Kidney (tissue), 13 donors: ENCODE measurements at regions not wholly inside any gene's neighbourhood (a gene's known extent, or its start where the extent isn't known, plus 50 kb on each side); places are given as distances from the start of the nearest gene placed in this dataset.
A peak's percentile ranks its signal among the peaks of the same experiment; 100 is the strongest.

Experiments used
- DNase-seq, 5 donors: peaks; one replicate each; pipeline ENCODE4 v3.0.0-alpha.2; 2013 to 2020
- FAIRE-seq: peaks from 2 replicates; lab custom pipeline; 2012; peaks lifted over from hg19 to GRCh38; lab: Jason Lieb, UNC
- H3K27ac ChIP-seq, 2 donors: one replicate each; pipeline ENCODE4 v1.7.0; 2013; ENCODE audit warnings: low read depth in 2 of 2, low read length in 2 of 2, inconsistent platforms in 1 of 2
- H3K27me3 ChIP-seq: one replicate; pipeline ENCODE4 v1.7.1; 2013; ENCODE audit warnings: low read length, inconsistent platforms; ENCODE audit not compliant: control insufficient read depth, insufficient read depth
- H3K36me3 ChIP-seq, 3 donors: one replicate each; pipeline versions ENCODE4 v1.7.0 to v1.7.1; 2013; ENCODE audit warnings: low read length in 3 of 3, control low read depth in 1 of 3, inconsistent platforms in 1 of 3; ENCODE audit not compliant: insufficient read depth in 3 of 3, control insufficient read depth in 2 of 3
- H3K4me1 ChIP-seq, 3 donors: one replicate each; pipeline versions ENCODE4 v1.7.0 to v1.7.1; 2013; ENCODE audit warnings: low read length in 3 of 3, inconsistent platforms in 1 of 3, low read depth in 1 of 3; ENCODE audit not compliant: control insufficient read depth in 2 of 3, insufficient read depth in 2 of 3
- H3K4me3 ChIP-seq, 3 donors: one replicate each; pipeline versions ENCODE4 v1.7.0 to v1.8.1; 2013; ENCODE audit warnings: low read length in 3 of 3, control low read depth in 1 of 3, inconsistent platforms in 1 of 3
- H3K9ac ChIP-seq, 3 donors: one replicate each; pipeline versions ENCODE4 v1.7.0 to v1.7.1; 2013; ENCODE audit warnings: low read length in 3 of 3, control low read depth in 1 of 3, inconsistent platforms in 1 of 3
- H3K9me3 ChIP-seq, 3 donors: one replicate each; pipeline versions ENCODE4 v1.7.0 to v1.7.1; 2013; ENCODE audit warnings: low read length in 3 of 3, control low read depth in 1 of 3, inconsistent platforms in 1 of 3; ENCODE audit not compliant: control insufficient read depth in 2 of 3, insufficient read depth in 1 of 3
- intact Hi-C: fragments of 100-400 bp; cut with DNase I; formaldehyde crosslinking; loops from one replicate; pipeline ENCODE4 v1.11.1; 2022
- TF ChIP-seq, protein P1 (sequence below): IDR thresholded peaks from 3 replicates; pipeline ENCODE4 v1.5.1; 2012; ENCODE audit warnings: mild to moderate bottlenecking, moderate library complexity, borderline replicate concordance; ENCODE audit not compliant: insufficient read depth; ENCODE audit errors: extremely low read depth
- donor health status: control.
- donor health status: control.
- donor health status: control.
- donor health status: control.
- donor health status: control.
- donor health status: DM: yes; HTN: yes; CAD: no.
- donor health status: Normal renal cell carcinoma (clear cell type).

DNA sequence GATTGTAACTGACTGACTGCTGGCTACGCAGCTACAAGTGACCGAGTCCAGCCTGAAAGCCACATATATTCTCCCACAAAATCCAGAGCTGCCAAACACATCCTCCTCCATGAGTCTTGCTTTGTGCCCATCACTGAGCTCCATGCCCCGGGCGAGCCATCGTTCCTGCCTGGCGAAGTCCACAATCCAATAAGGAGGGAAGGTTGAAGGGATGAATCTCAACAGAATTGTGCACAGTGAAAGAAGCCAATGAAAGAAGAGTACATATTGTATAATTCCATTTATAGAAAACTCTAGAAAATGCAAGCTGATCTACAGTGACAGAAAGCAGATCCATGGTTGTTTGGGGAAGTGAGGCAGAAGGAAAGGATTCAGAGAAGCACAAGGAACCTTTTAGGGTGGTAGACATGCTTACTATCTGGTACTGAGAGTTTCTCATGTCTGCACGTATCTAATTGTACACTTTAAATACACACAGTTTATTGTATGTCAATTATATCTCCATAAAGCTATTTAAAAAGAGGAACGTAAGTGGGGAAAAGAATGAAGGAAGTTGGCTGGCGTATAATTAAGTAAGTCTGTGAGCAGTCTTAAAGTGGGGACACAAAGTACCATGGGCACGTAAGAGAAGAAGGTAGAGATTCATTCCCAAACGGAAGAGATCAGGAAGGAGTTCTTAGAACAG is 115.9 kb upstream of the JUN start:
- H3K4me3 ChIP-seq: no peak overlapping the region
- H3K27me3 ChIP-seq: no peaks in the 10 kb centered on the region
- TF ChIP-seq, protein P1, sequence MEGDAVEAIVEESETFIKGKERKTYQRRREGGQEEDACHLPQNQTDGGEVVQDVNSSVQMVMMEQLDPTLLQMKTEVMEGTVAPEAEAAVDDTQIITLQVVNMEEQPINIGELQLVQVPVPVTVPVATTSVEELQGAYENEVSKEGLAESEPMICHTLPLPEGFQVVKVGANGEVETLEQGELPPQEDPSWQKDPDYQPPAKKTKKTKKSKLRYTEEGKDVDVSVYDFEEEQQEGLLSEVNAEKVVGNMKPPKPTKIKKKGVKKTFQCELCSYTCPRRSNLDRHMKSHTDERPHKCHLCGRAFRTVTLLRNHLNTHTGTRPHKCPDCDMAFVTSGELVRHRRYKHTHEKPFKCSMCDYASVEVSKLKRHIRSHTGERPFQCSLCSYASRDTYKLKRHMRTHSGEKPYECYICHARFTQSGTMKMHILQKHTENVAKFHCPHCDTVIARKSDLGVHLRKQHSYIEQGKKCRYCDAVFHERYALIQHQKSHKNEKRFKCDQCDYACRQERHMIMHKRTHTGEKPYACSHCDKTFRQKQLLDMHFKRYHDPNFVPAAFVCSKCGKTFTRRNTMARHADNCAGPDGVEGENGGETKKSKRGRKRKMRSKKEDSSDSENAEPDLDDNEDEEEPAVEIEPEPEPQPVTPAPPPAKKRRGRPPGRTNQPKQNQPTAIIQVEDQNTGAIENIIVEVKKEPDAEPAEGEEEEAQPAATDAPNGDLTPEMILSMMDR: no peak
- H3K27ac ChIP-seq: peak overlapping the region; percentile 29 to 81
- H3K36me3 ChIP-seq: no peaks in the 10 kb centered on the region
- no peak overlapping the region for H3K9ac ChIP-seq
- intact Hi-C loops: no loop called here
- peaks cover 0 to 28% (median 26%) of the 10 kb centered on the region in 3 donors for H3K4me1 ChIP-seq
- H3K9me3 ChIP-seq: no peaks in the 10 kb centered on the region
- FAIRE-seq (no peak), DNase-seq (no peak)

DNA sequence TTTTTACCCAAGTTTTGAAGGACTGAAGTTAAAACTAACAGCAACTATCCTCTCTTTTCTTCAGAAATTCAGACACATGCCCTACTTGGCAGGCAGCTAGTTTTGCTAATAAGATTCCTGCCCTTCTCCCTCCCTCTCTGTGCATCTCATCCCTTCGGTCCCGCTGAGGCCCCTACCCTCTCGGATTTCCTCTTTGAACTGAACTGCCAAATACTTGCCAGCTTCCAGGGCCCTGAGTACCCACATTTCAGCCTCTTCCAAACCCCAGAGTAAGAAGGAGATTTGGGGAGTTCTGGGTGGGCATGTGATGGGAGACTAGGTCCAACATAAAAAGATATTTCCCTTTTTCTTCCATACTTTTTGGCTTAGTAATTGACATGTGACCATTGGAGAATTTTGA is 116.5 kb upstream of the JUN start:
- Histone ChIP-seq H3K27me3 (no peaks in the 10 kb centered on the region), H3K4me3 (no peak overlapping the region), H3K36me3 (no peaks in the 10 kb centered on the region), H3K9me3 (no peaks in the 10 kb centered on the region), H3K9ac (no peak overlapping the region), H3K27ac (no peak overlapping the region), H3K4me1 (peaks cover 0 to 23% (median 22%) of the 10 kb centered on the region in 3 donors)
- no peak for FAIRE-seq
- TF ChIP-seq, protein P1: no peak
- intact Hi-C loops: no loop called here
- DNase-seq: no peak

DNA sequence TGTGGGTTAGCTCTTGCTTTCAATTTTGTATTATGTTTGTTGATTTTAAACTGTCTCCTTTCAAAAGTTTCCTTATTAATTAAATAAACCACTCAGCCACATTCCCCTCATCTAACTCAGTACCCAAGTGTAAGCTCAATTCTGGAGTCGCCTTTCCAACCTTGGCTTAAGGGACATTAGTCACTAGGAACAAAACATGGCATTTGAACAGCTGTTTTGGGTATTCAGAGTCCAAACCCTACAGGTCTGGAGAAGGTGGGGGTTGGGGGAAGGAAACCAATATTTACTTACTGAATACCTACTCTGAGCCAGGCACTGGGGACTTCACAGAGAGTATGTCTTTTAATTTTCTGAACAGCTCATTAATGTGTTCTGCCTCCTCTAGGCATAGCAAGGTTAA is 117.2 kb upstream of the JUN start:
- DNase-seq: no peak
- TF ChIP-seq, protein P1: no peak
- FAIRE-seq: no peak
- Histone ChIP-seq H3K27me3 (no peaks in the 10 kb centered on the region), H3K9ac (no peak overlapping the region), H3K36me3 (no peaks in the 10 kb centered on the region), H3K9me3 (no peaks in the 10 kb centered on the region), H3K27ac (no peak overlapping the region), H3K4me1 (peaks cover 0 to 19% (median 16%) of the 10 kb centered on the region in 3 donors), H3K4me3 (no peak overlapping the region)
- intact Hi-C loops: no loop called here
